ENCODE measurements at regions not wholly inside any gene's neighbourhood (a gene's known extent, or its start where the extent isn't known, plus 50 kb on each side); places are given as distances from the start of the nearest gene placed in this dataset.

DNA sequence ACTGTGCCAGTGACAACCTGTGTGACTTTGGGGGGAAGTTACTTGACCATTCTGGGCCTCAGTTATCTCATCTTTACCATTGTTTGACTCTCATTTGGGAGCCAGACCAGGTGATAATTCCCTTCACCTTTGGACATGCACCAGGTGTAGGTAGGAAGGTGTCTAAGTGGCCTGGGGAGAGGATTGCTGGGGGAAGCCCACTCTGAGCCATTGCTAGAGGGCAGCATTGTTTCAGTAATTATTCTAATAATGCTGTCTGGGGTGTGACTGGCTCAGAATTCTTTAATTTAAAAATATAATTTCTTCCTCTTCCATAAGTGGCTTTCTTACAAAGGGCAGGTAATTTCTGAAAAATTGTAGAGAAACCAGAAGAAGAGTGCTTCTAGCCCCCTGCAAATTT lies 104.3 kb downstream of the RTL9 start:
- no peak overlapping the region for H3K9ac ChIP-seq (ENCODE audit: low read length)
- H3K27me3 ChIP-seq (ENCODE audit: control insufficient read depth, insufficient read depth, low read length), result peaks cover 24% of the 10 kb centered on the region
- H3K36me3 ChIP-seq (ENCODE audit: control insufficient read depth, insufficient read depth, low read length), result no peaks in the 10 kb centered on the region
- H3K9me3 ChIP-seq (ENCODE audit: control insufficient read depth, insufficient read depth, low read depth, low read length), result no peaks in the 10 kb centered on the region
- no peaks in the 10 kb centered on the region for H3K4me1 ChIP-seq (ENCODE audit: control insufficient read depth, insufficient read depth, low read length)
- H3K4me3 ChIP-seq (ENCODE audit: low read depth, low read length), result no peak overlapping the region
- no peak overlapping the region for H3K27ac ChIP-seq (ENCODE audit: low read depth, low read length)

DNA sequence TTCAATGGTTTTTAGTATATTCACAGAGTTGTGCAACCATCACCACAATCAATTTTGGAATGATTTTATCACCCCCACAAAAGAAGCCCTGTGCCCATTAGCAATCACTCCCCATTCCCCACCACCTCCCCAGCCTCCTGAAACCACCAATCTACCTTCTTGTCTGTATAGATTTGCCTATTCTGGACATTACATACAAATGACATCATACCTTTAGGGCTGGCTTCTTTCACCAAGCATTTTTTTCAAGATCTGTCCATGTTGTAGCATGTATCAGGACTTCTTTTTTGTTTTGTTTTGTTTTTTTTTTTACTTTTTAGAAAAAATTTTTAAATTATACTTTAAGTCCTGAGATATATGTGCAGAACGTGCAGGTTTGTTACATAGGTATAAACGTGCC lies 108.1 kb downstream of the RTL9 start:
- Histone ChIP-seq H3K9ac (ENCODE audit: low read length) (no peak overlapping the region), H3K36me3 (ENCODE audit: control insufficient read depth, insufficient read depth, low read length) (no peaks in the 10 kb centered on the region), H3K4me3 (ENCODE audit: low read depth, low read length) (no peak overlapping the region), H3K27me3 (ENCODE audit: control insufficient read depth, insufficient read depth, low read length) (peaks cover 11% of the 10 kb centered on the region; the same call in 1 of the 2 replicates), H3K27ac (ENCODE audit: low read depth, low read length) (no peak overlapping the region), H3K4me1 (ENCODE audit: control insufficient read depth, insufficient read depth, low read length) (no peaks in the 10 kb centered on the region), H3K9me3 (ENCODE audit: control insufficient read depth, insufficient read depth, low read depth, low read length) (no peaks in the 10 kb centered on the region)

DNA sequence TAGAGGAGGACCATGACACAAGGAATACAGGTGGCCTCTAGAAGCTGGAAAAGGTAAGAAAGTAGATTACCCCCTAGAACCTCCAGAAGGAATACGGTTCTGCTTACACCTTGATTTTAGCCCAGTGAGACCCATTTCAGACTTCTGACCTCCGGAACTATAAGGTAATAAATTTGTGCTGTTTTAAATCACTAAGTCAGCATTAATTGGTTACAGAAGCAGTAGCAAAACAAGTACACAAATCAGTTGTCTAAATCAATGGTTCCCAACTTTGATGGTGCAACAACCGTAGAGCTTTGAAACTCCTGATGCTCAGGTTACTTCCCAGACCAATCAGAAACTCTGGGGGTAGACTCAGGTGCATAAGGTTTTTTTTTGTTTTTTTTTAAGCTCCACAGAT lies 113.6 kb downstream of the RTL9 start:
- Histone ChIP-seq H3K9me3 (ENCODE audit: control insufficient read depth, insufficient read depth, low read depth, low read length) (no peaks in the 10 kb centered on the region), H3K9ac (ENCODE audit: low read length) (no peak overlapping the region), H3K27me3 (ENCODE audit: control insufficient read depth, insufficient read depth, low read length) (peaks cover 22% of the 10 kb centered on the region; the same call in 1 of the 2 replicates), H3K4me3 (ENCODE audit: low read depth, low read length) (no peak overlapping the region), H3K4me1 (ENCODE audit: control insufficient read depth, insufficient read depth, low read length) (no peaks in the 10 kb centered on the region), H3K36me3 (ENCODE audit: control insufficient read depth, insufficient read depth, low read length) (no peaks in the 10 kb centered on the region), H3K27ac (ENCODE audit: low read depth, low read length) (no peak overlapping the region)

DNA sequence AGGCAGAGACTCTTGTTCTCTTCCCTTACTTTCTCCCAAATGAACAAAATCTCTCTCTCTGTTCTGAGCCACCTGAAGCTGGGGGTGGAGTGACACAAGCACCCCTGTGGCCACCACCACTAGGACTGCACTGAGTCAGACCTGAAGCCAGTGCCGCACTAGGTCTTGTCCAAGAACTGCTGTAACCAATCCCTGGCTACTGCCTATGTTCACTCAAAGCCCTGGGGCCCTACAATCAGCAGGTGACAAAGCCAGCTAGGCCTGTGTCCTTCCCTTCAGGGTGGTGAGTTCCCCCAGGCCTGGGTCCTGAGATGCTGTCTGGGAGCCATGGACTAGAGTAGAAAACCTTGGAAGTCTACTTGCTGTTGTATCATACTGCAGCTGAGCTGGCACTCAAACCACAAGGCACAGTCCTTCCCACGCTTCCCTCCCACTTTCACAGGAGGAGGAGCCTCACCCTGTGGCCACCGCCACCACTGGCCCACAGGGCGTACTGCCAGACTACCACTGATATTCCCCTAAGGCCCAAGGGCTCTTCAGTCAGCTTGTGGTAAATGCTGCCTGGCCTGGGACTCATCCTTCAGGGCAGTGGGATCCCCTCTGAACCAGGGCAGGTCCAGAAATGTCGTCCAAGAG lies 119.1 kb downstream of the RTL9 start:
- Histone ChIP-seq H3K9ac (ENCODE audit: low read length) (no peak overlapping the region), H3K9me3 (ENCODE audit: control insufficient read depth, insufficient read depth, low read depth, low read length) (no peaks in the 10 kb centered on the region), H3K36me3 (ENCODE audit: control insufficient read depth, insufficient read depth, low read length) (no peaks in the 10 kb centered on the region), H3K27ac (ENCODE audit: low read depth, low read length) (no peak overlapping the region), H3K27me3 (ENCODE audit: control insufficient read depth, insufficient read depth, low read length) (peaks cover 22% of the 10 kb centered on the region; the same call in 1 of the 2 replicates), H3K4me3 (ENCODE audit: low read depth, low read length) (no peak overlapping the region), H3K4me1 (ENCODE audit: control insufficient read depth, insufficient read depth, low read length) (no peaks in the 10 kb centered on the region)

DNA sequence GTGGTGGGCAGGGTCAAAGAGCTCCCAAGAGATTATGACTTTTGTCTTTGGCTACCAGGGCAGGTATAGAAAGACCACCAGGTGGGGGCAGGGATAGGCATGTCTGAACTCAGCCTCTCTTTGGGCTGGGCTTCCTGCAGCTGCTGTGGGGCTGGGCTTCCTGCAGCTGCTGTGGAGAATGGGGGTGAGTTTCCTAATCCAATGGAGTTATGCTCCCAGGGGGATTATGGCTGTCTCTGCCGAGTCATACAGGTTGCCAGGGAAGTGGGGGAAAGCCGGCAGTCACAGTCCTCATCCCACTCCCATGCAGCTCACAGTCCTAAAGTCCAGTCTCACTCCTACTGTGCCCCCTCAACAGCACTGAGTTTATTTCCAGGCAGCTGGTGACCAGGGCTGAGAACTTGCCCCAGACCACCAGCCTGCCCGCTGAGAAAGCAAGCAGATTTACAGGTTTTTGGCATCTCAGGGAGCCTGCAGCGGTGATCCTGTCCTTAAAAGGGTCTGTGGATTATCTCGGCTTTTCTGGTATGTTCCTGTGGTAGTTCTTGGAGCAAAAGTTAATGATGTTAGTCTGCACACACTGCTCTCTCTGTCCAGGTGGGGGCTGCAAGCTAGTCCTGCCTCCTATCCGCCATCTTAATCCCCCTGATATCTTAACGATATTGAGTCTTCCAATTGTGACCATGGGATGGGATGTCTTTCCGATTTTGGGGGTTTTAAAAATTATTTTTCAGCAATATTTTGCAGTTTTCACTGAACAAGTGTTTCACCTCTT lies 133.4 kb downstream of the RTL9 start:
- H3K9ac ChIP-seq (ENCODE audit: low read length), result no peak overlapping the region
- 0 out of 2 replicates have a peak, but pooled peaks cover 2% of the 10 kb centered on the region for H3K4me1 ChIP-seq (ENCODE audit: control insufficient read depth, insufficient read depth, low read length)
- no peak overlapping the region for H3K4me3 ChIP-seq (ENCODE audit: low read depth, low read length)
- H3K36me3 ChIP-seq (ENCODE audit: control insufficient read depth, insufficient read depth, low read length), result no peaks in the 10 kb centered on the region
- no peaks in the 10 kb centered on the region for H3K9me3 ChIP-seq (ENCODE audit: control insufficient read depth, insufficient read depth, low read depth, low read length)
- no peak overlapping the region for H3K27ac ChIP-seq (ENCODE audit: low read depth, low read length)
- no peaks in the 10 kb centered on the region; the same call in 1 of the 2 replicates for H3K27me3 ChIP-seq (ENCODE audit: control insufficient read depth, insufficient read depth, low read length)

DNA sequence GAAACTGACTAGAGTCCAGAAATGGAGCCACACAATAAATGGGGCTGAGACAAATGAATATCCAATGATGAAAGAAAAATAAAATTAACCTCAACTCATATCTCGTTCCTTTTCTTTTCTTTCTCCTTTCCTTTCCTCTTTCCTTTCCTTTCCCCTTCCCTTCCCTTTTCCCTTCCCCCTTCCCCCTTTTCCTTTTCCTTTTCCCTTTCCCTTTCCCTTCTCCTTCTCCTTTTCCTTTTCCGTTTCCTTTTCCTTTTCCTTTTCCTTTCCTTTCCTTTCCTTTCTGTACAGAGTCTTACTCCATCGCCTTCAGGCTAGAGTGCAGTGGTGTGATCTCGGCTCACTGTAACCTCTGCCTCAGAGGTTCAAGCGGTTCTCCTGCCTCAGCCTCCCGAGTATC lies 146.3 kb downstream of the RTL9 start:
- Histone ChIP-seq H3K27me3 (ENCODE audit: control insufficient read depth, insufficient read depth, low read length) (peaks cover 10% of the 10 kb centered on the region; the same call in 1 of the 2 replicates), H3K27ac (ENCODE audit: low read depth, low read length) (no peak overlapping the region), H3K4me3 (ENCODE audit: low read depth, low read length) (no peak overlapping the region), H3K9ac (ENCODE audit: low read length) (no peak overlapping the region), H3K36me3 (ENCODE audit: control insufficient read depth, insufficient read depth, low read length) (no peaks in the 10 kb centered on the region), H3K4me1 (ENCODE audit: control insufficient read depth, insufficient read depth, low read length) (peaks cover 12% of the 10 kb centered on the region), H3K9me3 (ENCODE audit: control insufficient read depth, insufficient read depth, low read depth, low read length) (no peaks in the 10 kb centered on the region)

DNA sequence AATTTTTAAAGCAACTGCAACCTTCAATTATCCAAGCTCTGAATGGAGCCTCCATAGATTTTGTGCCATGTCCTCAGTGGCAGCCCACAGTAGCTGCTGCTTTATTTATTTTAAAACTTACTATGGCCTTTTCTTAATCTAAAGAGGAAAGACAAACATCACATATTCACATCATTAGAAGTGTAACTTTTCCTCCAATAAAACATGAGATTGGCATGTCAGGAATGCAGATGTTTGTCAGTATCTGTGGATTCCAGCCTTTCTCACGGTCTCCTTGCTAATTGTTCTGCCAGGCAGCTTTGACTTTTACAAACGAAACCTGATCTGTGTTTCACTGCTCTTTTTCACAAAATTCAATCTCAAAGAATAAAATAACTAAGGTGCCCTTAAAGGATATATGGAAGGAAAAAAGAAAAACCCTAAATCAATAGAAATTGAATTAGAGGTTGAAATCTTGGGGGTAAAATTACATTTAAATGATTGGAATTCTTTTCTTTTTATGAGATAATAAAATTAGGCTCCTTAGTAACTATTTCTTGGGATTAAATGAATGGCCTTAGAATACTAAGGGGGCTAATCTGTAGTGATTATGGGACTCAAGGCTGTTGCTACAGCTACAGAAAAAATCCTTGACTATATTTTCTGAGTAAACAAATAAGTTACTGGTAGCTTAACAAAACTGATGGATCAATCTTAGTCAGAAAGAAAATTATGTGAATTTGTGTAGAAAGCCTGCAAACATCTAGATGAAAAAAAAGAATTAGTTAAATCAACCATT lies 151.3 kb downstream of the RTL9 start:
- Histone ChIP-seq H3K4me3 (ENCODE audit: low read depth, low read length) (peak overlapping the region; percentile 1; the same call in 1 of the 2 replicates), H3K9ac (ENCODE audit: low read length) (no peak overlapping the region), H3K27me3 (ENCODE audit: control insufficient read depth, insufficient read depth, low read length) (peaks cover 12% of the 10 kb centered on the region; the same call in 1 of the 2 replicates), H3K36me3 (ENCODE audit: control insufficient read depth, insufficient read depth, low read length) (no peaks in the 10 kb centered on the region), H3K27ac (ENCODE audit: low read depth, low read length) (peak overlapping the region; percentile 78; the same call in 1 of the 2 replicates), H3K4me1 (ENCODE audit: control insufficient read depth, insufficient read depth, low read length) (peaks cover 27% of the 10 kb centered on the region), H3K9me3 (ENCODE audit: control insufficient read depth, insufficient read depth, low read depth, low read length) (peaks cover 8% of the 10 kb centered on the region; the same call in 1 of the 2 replicates)

DNA sequence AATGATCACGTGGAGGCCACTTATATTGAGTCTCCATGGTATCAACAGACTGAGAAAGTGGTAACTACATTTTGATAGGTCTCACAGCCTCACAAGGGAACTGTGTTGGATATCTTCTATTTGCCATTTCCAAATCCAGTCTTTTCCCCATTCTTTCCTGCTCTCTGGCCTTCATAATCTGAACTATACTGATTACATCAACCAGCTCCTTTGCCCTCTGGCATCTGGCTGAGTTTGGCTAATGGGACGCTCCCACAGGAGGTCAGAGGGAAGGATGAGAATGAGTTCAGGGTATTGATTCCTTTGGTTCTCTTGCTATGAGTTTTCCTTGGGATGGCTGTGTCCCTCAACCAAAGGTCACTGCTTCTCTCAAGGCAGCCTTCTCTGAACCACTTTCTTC lies 152.6 kb downstream of the RTL9 start:
- no peaks in the 10 kb centered on the region for H3K36me3 ChIP-seq (ENCODE audit: control insufficient read depth, insufficient read depth, low read length)
- peaks cover 27% of the 10 kb centered on the region for H3K4me1 ChIP-seq (ENCODE audit: control insufficient read depth, insufficient read depth, low read length)
- no peak overlapping the region for H3K4me3 ChIP-seq (ENCODE audit: low read depth, low read length)
- no peak overlapping the region for H3K9ac ChIP-seq (ENCODE audit: low read length)
- H3K27ac ChIP-seq (ENCODE audit: low read depth, low read length), result no peak overlapping the region
- H3K27me3 ChIP-seq (ENCODE audit: control insufficient read depth, insufficient read depth, low read length), result peaks cover 22% of the 10 kb centered on the region; the same call in 1 of the 2 replicates
- H3K9me3 ChIP-seq (ENCODE audit: control insufficient read depth, insufficient read depth, low read depth, low read length), result peaks cover 8% of the 10 kb centered on the region; the same call in 1 of the 2 replicates

DNA sequence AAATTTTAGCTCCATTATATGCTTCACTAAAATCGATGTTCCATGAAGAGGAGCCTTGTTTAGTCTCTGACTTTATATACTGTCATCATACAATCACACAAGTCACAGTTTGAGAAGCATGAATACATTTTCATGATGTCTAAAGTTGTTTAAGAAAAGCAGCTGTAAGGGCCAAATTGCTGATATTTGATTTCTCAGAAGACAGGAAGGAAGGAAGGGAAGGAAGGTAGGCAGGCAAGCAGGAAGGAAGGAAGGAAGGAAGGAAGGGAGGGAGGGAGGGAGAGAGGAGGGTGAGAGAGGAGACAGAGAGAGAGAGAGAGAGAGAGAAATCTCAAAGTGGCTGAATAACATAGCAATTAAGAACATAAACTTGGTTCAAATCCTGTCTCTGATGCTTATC lies 153.7 kb downstream of the RTL9 start:
- Histone ChIP-seq H3K9me3 (ENCODE audit: control insufficient read depth, insufficient read depth, low read depth, low read length) (peaks cover 8% of the 10 kb centered on the region; the same call in 1 of the 2 replicates), H3K27ac (ENCODE audit: low read depth, low read length) (no peak overlapping the region), H3K36me3 (ENCODE audit: control insufficient read depth, insufficient read depth, low read length) (no peaks in the 10 kb centered on the region), H3K27me3 (ENCODE audit: control insufficient read depth, insufficient read depth, low read length) (peaks cover 33% of the 10 kb centered on the region), H3K4me1 (ENCODE audit: control insufficient read depth, insufficient read depth, low read length) (peaks cover 27% of the 10 kb centered on the region), H3K4me3 (ENCODE audit: low read depth, low read length) (no peak overlapping the region), H3K9ac (ENCODE audit: low read length) (no peak overlapping the region)

DNA sequence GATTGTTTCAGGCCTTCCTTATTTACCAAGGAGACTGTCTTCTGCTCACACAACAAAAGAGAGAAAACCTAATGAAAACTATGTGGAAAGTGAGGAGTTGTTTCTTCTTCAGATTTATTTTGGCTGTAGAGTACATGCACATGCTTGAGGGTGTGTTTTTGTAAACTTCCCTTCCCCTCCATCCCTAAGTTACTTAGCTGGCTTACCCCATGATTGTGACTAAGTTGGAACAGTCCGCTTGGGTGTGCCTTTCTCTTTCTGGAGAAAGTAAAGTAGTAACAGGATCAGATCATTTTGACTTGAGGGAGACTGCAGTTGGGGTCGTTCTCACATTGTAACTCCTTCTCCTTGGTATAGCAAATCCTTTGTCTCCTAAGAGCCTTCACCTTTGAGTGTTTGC lies 155.9 kb downstream of the RTL9 start:
- peaks cover 18% of the 10 kb centered on the region for H3K4me1 ChIP-seq (ENCODE audit: control insufficient read depth, insufficient read depth, low read length)
- H3K27me3 ChIP-seq (ENCODE audit: control insufficient read depth, insufficient read depth, low read length), result peaks cover 52% of the 10 kb centered on the region
- no peak overlapping the region for H3K9ac ChIP-seq (ENCODE audit: low read length)
- peaks cover 8% of the 10 kb centered on the region; the same call in 1 of the 2 replicates for H3K9me3 ChIP-seq (ENCODE audit: control insufficient read depth, insufficient read depth, low read depth, low read length)
- no peak overlapping the region for H3K4me3 ChIP-seq (ENCODE audit: low read depth, low read length)
- no peak overlapping the region for H3K27ac ChIP-seq (ENCODE audit: low read depth, low read length)
- H3K36me3 ChIP-seq (ENCODE audit: control insufficient read depth, insufficient read depth, low read length), result no peaks in the 10 kb centered on the region
